T-helper 2 cell treated with Interferon-gamma antibody and Interleukin-4, amounts not matched to agents 100 ng/mL and 5 ng/mL, for 36 hours (primary cell): ENCODE measurements at regions not wholly inside any gene's neighbourhood (a gene's known extent, or its start where the extent isn't known, plus 50 kb on each side); places are given as distances from the start of the nearest gene placed in this dataset.

Experiments used
- intact Hi-C: fragments of 100-400 bp; cut with micrococcal nuclease; formaldehyde crosslinking; loops from one replicate; pipeline ENCODE4 v1.15.1; 2023

DNA sequence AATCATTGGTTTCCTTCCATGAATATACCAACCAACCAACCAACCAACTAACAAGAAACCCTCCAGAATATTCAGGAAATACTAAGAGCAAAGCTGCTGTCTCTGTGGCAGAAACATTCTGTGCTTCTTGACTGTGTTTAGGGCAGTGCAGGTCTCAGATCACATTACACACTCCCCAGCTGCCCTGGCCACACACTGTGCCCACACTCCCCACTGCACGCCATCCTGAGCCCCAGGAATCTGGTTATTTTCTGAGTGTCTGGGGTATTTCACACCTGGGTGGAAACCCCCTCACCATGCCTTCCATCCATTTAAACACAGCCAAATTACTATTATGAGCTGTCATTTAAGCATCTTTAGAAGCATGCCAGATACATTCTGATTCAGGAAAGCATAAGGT lies 183.7 kb upstream of the ANK3 start:
- intact Hi-C loops = loop anchor here (2.0 to 5.0 kb wide), 2 partner anchors 23 to 159 kb away; no protein-coding TSS in a partner anchor

DNA sequence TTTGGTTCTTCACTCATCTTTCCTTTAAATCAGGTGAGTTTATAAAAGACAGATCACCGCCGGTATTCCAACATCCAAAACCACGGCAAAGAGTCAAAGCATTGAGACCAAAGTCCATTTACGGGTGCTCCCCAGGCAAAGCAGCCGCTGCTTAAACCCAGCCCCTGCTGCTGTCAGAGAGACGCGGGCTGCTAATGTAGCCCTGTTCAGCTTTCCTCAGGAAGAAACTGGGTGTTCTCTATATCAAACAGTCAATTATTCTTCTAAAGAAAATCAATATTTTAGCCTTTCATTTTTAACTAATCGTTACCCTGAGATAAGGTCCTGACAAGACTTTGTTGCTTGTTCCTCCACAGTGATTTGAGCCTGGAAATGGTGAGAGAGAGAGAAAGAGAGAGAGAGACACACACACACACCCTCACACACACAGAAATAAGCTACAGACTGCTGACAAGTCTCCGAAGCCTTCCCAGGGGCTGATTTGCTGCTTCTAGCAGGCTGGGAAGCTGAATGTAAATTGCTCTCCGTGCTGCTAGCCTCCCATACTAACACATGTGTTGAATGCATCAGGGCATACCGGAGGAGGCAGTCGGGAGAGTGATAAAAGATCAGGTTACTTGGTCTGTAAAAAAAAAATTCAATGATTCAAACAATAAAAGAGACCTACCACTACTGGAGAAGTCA lies 183.0 kb upstream of the ANK3 start:
- intact Hi-C loops = loop anchor here (2.0 to 5.0 kb wide), 2 partner anchors 22 to 160 kb away; no protein-coding TSS in a partner anchor

DNA sequence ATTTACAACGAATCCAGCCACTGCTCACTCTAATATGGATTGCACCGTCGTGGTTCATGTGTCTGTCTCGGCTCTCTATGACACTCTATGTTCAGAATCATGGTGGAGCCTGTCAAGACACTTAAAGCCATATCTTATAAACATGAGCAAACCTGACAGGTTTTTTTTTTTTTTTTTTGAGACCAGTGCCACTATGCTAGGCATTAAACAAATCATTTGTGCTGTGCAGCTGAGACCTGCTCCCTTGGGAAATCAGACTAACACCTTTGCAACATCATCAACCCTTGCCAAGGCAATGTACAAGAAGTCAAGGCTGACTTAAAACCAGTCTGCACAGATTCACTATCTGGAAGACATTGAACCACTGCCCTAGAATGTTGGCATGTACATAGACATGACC lies 181.2 kb upstream of the ANK3 start:
- intact Hi-C loops = loop anchor here (5.0 kb wide), 1 partner anchor 161 kb away; no protein-coding TSS in a partner anchor

DNA sequence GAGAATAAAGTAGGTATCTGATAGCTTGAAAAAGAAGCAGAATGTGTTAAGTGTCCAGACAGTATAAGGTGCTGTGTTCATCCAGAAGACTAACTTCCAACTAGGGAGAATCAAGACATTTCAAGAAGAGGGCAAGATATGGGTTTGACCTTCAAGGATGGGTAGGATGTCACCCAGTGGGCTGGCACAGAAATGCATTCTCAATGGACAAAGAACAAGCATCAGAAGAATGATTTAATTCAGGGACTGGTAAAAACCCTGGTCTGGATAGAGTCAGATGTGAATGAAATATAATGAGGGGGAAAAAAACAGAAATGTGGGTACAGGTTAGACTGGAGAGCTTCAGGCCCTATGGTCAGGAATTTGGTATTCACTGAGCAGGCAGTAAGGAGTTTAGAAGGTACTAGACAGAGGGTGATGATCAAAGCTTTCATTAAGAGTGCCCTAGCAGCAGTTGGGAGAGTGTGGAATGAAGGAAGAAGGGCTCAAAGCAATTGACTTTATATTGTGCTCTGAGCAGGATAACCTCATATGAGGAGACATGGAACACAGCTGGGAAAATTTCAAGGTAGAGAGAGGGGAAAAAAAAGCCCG lies 180.7 kb upstream of the ANK3 start:
- intact Hi-C loops = loop anchor here (5.0 kb wide), 1 partner anchor 162 kb away; no protein-coding TSS in a partner anchor

DNA sequence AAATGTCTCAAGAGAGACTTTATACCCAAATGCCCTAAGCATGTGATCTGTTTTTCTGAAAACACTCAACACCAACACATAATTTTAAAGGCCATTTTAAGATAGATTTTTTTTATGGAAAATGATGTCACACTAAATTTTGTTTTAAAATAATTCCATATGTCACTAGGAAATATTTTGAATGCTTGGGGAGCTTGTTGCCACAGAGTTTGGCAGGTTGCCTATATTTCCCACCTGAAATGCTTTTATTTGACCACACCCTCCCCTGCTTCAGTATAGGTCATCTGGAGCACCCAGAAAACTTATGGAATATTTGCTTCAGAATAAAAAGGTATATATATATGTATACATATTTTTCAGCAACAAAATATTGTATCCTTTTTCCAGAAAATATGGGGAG lies 180.0 kb upstream of the ANK3 start:
- intact Hi-C loops = loop anchor here (5.0 kb wide), 1 partner anchor 163 kb away; no protein-coding TSS in a partner anchor

DNA sequence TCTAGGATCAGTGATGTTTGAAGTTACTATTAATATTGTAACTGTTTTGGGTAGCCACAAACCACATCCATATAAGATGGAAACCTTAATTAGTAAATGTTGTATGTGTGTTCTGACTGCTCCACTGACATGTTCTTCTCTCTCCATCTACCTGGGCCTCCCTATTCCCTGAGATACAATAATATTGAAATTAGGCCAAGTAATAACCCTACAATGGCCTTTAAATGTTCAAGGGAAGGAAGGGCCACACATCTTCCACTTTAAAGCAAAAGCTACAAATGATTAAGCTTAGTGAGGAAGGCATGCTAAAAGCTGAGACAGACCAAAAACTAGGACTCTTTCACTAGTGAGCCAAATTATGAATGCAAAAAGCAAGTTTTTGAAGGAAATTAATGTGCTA lies 176.4 kb upstream of the ANK3 start:
- intact Hi-C loops = no loop called here

DNA sequence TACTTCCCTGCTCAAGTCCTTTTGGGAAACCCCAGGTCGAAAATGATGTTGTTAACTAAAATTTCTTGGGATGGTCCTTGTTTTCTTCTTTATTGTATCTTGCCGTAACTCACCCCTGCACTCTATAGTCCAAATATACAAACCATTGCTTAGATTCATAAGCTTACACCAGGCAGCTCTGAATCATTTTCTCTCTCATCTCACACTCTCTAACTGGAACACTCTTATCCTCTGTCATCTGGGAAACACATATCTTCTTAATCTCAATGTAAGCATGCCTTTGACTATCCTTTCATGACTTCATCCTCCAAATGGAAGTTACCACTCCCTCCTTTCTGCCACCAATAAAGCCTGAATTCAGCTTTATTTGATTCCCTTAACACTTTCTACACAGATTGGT lies 175.8 kb upstream of the ANK3 start:
- intact Hi-C loops = no loop called here

DNA sequence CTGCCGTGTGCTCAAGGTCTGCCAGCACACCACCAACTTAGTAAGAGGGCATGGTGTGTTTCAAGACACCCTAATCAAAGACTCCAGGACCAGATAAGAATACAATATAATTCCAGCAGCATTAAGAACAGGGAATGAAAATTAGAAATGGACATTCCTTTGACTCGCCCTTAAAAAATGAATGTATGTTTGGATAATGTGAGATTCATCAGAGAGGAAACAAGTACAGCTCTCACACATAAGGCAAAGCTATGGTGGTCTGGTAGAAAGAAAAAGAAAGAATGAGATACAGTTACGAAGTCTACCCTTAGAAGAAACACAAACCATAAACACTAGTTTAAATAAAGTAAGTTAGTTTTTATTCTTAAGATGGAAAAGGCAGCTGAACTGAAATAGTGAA lies 174.8 kb upstream of the ANK3 start:
- intact Hi-C loops = no loop called here

DNA sequence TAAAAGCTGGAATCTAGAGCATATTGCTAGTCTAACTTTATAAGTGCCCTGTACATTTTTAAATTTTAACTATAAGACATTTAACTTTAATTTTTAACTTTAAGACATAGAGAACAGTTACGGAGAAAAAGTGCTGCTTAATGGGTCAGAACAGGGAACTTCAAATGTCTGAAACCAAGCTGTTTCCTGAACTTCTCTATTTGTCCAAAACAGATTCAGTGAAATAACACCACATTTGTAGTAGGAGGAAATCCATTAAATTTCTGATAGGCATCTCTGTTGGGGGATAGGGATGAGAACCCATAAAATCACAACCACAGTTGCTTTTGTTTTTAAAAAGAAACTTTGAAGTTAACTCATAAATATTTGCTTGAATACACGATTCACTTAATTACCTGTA lies 170.8 kb upstream of the ANK3 start:
- intact Hi-C loops = no loop called here

DNA sequence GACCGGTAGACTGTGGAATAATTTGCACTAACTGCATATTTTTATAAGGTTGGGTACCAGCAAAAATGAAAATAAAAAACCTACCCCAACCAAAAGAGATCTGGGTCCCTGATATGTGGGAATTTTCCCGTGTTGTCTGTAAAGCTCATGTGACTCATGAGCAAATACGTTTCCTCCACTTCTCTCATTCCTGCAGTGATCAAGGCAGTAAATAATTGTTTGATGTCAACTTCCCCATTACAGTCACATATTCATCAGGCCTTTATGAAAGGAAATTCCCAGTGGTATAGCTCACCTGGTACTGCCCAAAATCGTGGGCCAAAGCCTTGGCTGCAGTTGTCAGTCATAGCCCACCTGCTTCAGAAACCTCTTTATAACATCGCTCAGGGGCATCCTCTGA lies 166.0 kb upstream of the ANK3 start:
- intact Hi-C loops = no loop called here

DNA sequence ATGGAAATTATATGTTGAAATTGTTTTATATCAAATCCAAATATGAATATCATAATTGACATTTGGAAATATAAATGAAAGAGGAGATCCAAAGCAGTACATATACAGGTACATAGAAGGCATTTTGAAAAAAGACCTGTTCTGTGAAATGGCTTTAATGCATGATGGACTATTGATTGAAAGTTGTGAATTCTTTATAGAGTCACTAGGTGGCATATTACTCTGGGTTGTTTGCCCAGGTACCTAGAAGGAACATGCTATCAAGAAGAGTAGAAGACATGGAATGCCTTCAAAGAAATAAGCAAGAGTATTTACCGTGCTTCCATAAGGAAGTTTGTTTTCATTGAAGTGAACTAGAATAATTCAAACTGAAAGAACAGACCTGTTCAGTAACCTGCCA lies 160.0 kb upstream of the ANK3 start:
- intact Hi-C loops = loop anchor here (1.0 to 2.0 kb wide), 3 partner anchors 23 to 220 kb away; no protein-coding TSS in a partner anchor

DNA sequence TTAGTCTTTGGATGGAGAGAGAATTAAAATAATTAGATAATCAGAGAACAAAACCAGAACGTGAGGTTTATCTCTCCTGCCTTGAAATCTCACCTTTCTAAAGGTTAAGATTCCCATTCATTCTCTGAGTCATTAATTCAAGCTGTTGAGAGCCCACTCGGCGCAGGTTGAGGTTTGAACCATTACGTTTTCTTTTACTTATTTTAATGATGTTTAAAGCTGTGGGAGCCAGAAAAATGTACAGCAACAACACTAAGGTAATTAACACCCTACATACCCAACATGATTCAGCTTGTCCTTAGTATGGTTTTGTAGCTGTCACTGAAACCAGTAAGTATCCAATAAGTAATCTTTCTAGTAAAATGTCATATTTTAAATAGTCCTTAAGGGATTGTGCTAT lies 153.0 kb upstream of the ANK3 start:
- intact Hi-C loops = no loop called here

DNA sequence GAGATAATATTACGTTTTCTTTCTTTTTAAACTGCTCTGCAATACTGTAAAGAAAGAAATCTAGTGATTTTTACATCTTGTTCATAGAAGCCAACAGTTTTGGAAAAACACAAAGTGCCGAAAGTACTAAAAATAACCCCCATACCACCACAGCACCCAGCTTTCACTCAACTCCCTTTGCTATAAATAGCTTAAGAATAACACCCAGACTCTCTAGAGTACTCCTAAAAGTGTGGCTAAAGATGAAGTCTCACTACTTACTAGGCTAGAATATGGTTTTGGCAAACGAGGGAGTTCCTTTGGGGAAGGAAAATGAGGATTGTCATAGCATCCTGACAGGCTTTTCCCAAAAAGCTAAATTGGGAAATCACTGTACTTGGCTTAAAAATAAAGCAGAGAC lies 151.8 kb upstream of the ANK3 start:
- intact Hi-C loops = no loop called here

DNA sequence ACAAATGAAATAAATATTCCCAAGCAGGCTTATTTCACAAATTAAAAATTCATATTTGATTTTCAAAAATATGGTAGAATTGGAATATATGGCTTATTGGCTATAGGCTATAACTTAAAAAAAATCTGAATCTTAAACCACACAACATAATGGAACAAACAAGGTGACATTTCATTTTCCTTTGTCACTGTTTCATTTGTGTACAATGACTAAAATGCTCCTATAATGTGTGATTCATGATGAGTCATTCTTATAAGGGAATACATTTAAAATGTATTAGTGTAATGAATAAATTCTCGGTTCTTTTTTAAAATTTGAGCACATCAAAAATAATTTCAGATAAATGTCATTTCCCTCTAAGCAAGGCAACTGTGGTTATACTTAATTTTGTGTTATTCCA lies 148.0 kb upstream of the ANK3 start:
- intact Hi-C loops = no loop called here

DNA sequence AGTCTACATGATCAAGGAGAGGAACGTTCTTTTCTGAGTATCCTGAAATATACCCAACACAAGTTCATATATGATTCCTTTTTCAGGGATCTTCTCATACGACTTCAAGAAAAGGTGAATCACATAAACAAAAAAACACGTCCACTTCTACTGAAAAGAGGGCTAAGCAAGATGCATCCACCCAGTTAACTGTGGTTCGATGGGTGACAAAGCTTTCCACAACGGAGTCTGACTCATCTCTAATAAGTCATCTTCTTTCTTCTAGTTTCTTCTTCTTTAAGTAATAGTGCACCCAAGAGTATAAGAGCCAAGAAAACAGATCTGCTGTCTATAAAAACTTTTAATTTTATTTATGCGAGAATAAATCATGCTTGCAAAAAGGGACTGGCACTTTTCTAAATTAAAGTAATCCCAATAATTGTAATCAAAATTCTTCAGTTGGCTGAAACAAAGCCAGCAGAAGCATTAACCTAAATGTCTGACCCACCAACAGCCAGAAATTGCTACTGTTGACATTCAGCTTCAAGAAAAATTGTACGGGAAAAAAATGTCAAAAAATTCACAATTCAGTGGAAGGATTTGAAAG lies 146.9 kb upstream of the ANK3 start:
- intact Hi-C loops = no loop called here

DNA sequence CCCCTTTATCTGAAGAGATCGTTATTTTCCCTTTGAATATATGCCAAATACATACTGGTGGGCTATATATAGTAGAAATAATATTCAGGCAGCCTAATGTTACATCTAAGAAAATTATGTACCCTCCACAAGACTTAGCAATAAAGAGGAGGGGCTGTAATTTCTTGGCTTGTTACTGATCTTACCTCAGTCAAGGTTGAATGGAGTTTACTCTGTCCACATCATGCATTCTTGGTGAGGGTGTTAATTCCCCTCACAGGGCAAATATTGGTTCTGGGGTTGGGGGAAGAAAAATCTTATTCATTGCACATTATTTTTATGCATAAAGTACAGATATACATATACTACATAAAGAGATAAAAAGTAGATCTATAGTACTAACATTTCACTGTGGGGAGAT lies 145.8 kb upstream of the ANK3 start:
- intact Hi-C loops = no loop called here

DNA sequence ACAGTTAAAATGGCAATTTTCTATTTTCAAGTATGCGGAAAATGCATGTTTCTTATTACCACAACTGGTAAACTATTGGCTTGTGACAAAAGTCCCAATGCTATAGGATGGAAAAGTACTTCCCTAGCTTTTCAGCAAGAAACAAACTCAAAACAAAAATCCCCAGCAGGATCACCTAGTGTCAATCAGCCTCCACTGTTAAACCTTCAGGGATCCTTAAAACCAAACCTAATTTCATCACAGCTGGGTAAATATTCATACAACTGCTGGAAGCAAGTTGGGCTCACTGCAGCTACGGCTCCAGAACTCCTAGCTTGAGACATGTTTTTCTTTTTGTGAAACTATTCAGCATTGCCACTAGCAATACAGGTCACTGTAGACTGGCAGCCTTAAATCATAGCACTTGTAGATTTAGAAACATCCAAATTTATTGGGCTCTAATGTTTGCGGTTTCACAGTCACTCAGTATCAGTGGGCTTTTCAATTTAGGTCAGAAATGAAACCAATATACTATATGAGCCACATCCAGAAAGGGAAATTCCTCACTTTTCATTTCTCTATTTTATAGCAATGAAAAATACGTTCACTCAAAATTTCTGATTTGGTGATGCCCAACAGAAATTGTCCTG lies 145.2 kb upstream of the ANK3 start:
- intact Hi-C loops = no loop called here

DNA sequence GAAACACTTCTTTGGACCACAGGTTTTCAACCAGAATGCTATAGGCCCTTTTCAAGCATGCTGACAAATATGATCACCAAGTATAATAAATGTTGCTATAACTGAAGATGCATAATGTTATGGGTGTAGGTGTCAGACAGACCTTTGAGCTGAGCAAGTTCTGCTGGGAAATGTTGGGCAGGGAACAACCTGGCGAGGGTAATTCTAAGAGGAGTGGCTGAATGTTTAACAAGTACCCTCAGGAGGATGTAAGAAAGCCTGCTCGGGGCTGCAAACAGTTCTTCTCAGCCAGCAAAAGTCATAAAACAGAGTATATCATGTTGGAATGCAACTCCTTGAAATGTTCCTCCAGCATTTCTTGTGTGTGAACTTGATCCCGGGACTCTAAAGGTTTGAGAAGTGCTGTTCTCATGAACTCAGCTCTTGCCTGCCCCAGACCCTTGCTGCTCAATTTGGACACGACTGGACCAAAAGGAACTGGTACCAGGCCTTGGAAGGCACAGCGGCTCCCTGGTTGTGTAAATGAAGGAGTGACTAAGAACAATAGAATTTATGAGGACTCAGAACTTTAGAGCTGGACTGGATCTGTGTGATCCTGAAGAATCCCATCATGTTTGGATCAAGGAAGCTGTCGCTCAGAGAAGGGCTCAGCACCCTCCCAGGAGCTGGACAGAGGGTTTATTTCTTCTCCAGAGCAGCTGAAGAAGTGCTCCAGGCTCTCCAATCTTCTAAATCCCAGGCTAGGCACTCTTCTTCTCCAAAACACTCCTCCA lies 143.2 kb upstream of the ANK3 start:
- intact Hi-C loops = no loop called here

DNA sequence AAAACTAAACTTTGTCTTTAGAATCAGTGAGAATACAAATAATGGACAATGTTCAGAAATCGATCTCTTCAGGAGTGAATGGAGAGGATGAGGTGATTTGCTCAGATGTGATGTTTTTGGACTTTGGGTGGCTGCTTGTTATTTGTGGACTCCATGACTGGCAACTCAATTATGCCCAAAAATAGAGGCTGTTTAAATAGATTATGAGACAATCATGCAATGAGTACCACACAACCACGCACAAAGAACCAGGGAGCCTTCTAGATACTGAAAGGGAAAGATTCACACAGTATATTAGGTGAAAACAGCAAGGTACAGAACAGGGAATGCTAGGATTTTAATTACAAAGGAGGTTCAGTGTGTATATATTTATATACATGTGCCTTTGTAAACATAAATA lies 141.3 kb upstream of the ANK3 start:
- intact Hi-C loops = no loop called here

DNA sequence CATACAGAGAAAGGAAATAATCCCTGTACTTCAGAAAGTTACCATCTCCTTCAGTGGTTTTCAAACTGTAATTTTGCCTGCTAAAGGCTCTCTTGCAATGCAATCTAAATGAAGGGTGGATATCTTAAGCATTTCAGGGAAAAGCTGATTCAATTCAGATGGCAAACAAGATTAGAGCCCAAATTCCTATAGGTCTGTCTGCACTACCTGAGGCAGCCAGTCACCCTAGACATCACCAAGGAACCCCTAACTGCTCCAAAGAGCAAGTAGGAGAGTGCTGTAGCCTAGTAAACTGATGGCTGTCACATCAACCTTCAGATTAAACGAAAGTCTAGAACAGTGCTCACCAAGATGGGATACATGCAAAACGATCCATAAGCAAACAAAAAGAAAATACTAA lies 138.0 kb upstream of the ANK3 start:
- intact Hi-C loops = no loop called here
